LNCaP clone FGC (cell line): ENCODE measurements at regions not wholly inside any gene's neighbourhood (a gene's known extent, or its start where the extent isn't known, plus 50 kb on each side); places are given as distances from the start of the nearest gene placed in this dataset.

ENCODE experiments used
- DNase-seq: peaks from one replicate; pipeline ENCODE4 v3.0.0-alpha.2; 2011; ENCODE audit warnings: low read depth
- H3K4me3 ChIP-seq: 2 replicates; pipeline ENCODE4 v1.5.1; 2011; ENCODE audit warnings: mild to moderate bottlenecking, low read depth, low read length, control low read depth
- CTCF ChIP-seq: IDR thresholded peaks from 2 replicates; pipeline ENCODE4 v1.5.1; 2012; ENCODE audit warnings: mild to moderate bottlenecking; ENCODE audit not compliant: control insufficient read depth, insufficient read depth; ENCODE audit errors: extremely low read depth

GRCh38 chrY:7924059-7924458 is 1012.5 kb upstream of the AMELY start:
- H3K4me3 ChIP-seq: no peak overlapping the region
- no peak for DNase-seq
- no peak for TF ChIP-seq CTCF

- no peak overlapping the region for H3K4me3 ChIP-seq
- DNase-seq: no peak
- TF ChIP-seq CTCF: no peak
Measured at GRCh38 chrY:7923476-7924017, 1012.0 kb upstream of the AMELY start.

- no peak overlapping the region for H3K4me3 ChIP-seq
- peak; percentile 75 for DNase-seq
- no peak for TF ChIP-seq CTCF
Measured at GRCh38 chrY:7920382-7920781, 1008.8 kb upstream of the AMELY start.

- no peak for DNase-seq
- no peak overlapping the region for H3K4me3 ChIP-seq
- no peak for TF ChIP-seq CTCF
Measured at GRCh38 chrY:7888506-7888905, 977.0 kb upstream of the AMELY start.

GRCh38 chrY:7881696-7882095 is 970.1 kb upstream of the AMELY start:
- no peak for TF ChIP-seq CTCF
- DNase-seq: no peak
- H3K4me3 ChIP-seq: no peak overlapping the region

GRCh38 chrY:7879245-7879644 is 967.7 kb upstream of the AMELY start:
- DNase-seq: no peak
- H3K4me3 ChIP-seq: no peak overlapping the region
- TF ChIP-seq CTCF: no peak

GRCh38 chrY:7878719-7879118 is 967.2 kb upstream of the AMELY start:
- H3K4me3 ChIP-seq: no peak overlapping the region
- no peak for TF ChIP-seq CTCF
- DNase-seq: no peak
